SH-SY5Y (cell line): ENCODE measurements at regions not wholly inside any gene's neighbourhood (a gene's known extent, or its start where the extent isn't known, plus 50 kb on each side); places are given as distances from the start of the nearest gene placed in this dataset.

Source experiments
- GATA2 ChIP-seq: IDR thresholded peaks from 2 replicates; pipeline ENCODE4 v1.6.1; 2011; ENCODE audit warnings: mild to moderate bottlenecking, low read depth, low read length
- GATA3 ChIP-seq: IDR thresholded peaks from 2 replicates; pipeline ENCODE4 v1.6.1; 2011; ENCODE audit warnings: low read depth, mild to moderate bottlenecking, low read length, moderate library complexity

GRCh38 chr4:115376866-115377265, 263.4 kb upstream of the NDST4 start:
- TF ChIP-seq GATA2 (no peak), GATA3 (no peak)
